H1 (cell line): ENCODE measurements at regions not wholly inside any gene's neighbourhood (a gene's known extent, or its start where the extent isn't known, plus 50 kb on each side); places are given as distances from the start of the nearest gene placed in this dataset.

ENCODE experiments used
- CTCF ChIA-PET: fragments of 300-600 bp; sonication (Branson Sonifier 250); formaldehyde crosslinking; loops from one replicate; lab custom pipeline; 2021; ENCODE audit not compliant: partially characterized antibody; lab: Charles Lee
- POLR2A ChIA-PET: fragments of 300-600 bp; sonication (Branson Sonifier 250); formaldehyde crosslinking; loops from one replicate; lab custom pipeline; 2021; ENCODE audit warnings: inconsistent platforms; ENCODE audit not compliant: partially characterized antibody; lab: Charles Lee
- DNase-seq, 2 experiments: peaks; one replicate each; pipeline versions ENCODE4 v3.0.0 to v3.0.0-alpha.2; 2010 to 2022; ENCODE audit warnings: low spot score in 2 of 2, low read depth in 1 of 2, mixed read lengths in 1 of 2
- FAIRE-seq: peaks from 2 replicates; lab custom pipeline; 2011; peaks lifted over from hg19 to GRCh38; lab: Jason Lieb, UNC
- H2AFZ ChIP-seq: 2 replicates; pipeline ENCODE4 v1.8.1; 2012; ENCODE audit warnings: low read length, inconsistent platforms
- H2AK5ac ChIP-seq: 2 replicates; pipeline ENCODE4 v1.6.1; 2013; ENCODE audit warnings: low read depth, low read length
- H2BK120ac ChIP-seq: replicated peaks from 2 replicates; pipeline ENCODE3; 2013; ENCODE audit warnings: low read depth, low read length, inconsistent platforms
- H2BK12ac ChIP-seq: 2 replicates; pipeline ENCODE4 v1.6.1; 2013; ENCODE audit warnings: low read depth, low read length
- H2BK15ac ChIP-seq: 2 replicates; pipeline ENCODE4 v1.6.1; 2013; ENCODE audit warnings: low read length
- H2BK20ac ChIP-seq: 2 replicates; pipeline ENCODE4 v1.6.1; 2013; ENCODE audit warnings: low read length
- H2BK5ac ChIP-seq: 2 replicates; pipeline ENCODE4 v1.6.1; 2013; ENCODE audit warnings: low read depth, low read length
- H3K14ac ChIP-seq: 2 replicates; pipeline ENCODE4 v1.6.1; 2013; ENCODE audit warnings: inconsistent platforms; ENCODE audit not compliant: insufficient read length
- H3K18ac ChIP-seq: 2 replicates; pipeline ENCODE4 v1.6.1; 2013; ENCODE audit warnings: low read length; ENCODE audit errors: extremely low read depth
- H3K23ac ChIP-seq: 2 replicates; pipeline ENCODE4 v1.6.1; 2013; ENCODE audit warnings: inconsistent platforms; ENCODE audit not compliant: insufficient read length
- H3K23me2 ChIP-seq: 2 replicates; pipeline ENCODE4 v1.6.1; 2013; ENCODE audit warnings: low read depth, low read length
- H3K27ac ChIP-seq: 2 replicates; pipeline ENCODE4 v1.6.1; 2011; ENCODE audit warnings: low read depth, low read length, inconsistent platforms
- H3K27me3 ChIP-seq, 4 experiments: replicated peaks in 1 of 4; 1 replicate in 1 of 4; 2 replicates in 3 of 4; pipeline versions ENCODE4 v1.6.1 to v1.8.1; 2011 to 2013; ENCODE audit warnings: low read length in 3 of 4, mild to moderate bottlenecking in 3 of 4, inconsistent platforms in 2 of 4, mixed read lengths in 2 of 4, moderate library complexity in 1 of 4; ENCODE audit not compliant: control insufficient read depth in 3 of 4, insufficient read depth in 3 of 4; ENCODE audit errors: extremely low read depth in 1 of 4
- H3K36me3 ChIP-seq, 4 experiments: 2 replicates each; pipeline versions ENCODE4 v1.6.1 to v1.8.1; 2011 to 2013; ENCODE audit warnings: mild to moderate bottlenecking in 4 of 4, low read length in 3 of 4, moderate library complexity in 2 of 4, control low read depth in 1 of 4, inconsistent platforms in 1 of 4; ENCODE audit not compliant: insufficient read depth in 4 of 4, control insufficient read depth in 2 of 4
- H3K4ac ChIP-seq: replicated peaks from 2 replicates; pipeline ENCODE3; 2013; ENCODE audit warnings: low read length, low read depth, mixed read lengths, inconsistent platforms; ENCODE audit not compliant: insufficient read length
- H3K4me1 ChIP-seq, 4 experiments: replicated peaks in 1 of 4; 1 replicate in 1 of 4; 2 replicates in 3 of 4; pipeline versions ENCODE4 v1.6.1 to v1.8.1; 2011 to 2013; ENCODE audit warnings: low read length in 3 of 4, inconsistent platforms in 2 of 4, mixed read lengths in 1 of 4; ENCODE audit not compliant: insufficient read depth in 4 of 4, control insufficient read depth in 3 of 4
- H3K4me2 ChIP-seq, 2 experiments: 2 replicates each; pipeline versions ENCODE4 v1.6.1 to v1.8.1; 2011 to 2013; ENCODE audit warnings: low read depth in 2 of 2, low read length in 2 of 2, control low read depth in 1 of 2, inconsistent platforms in 1 of 2, mild to moderate bottlenecking in 1 of 2; ENCODE audit not compliant: insufficient read depth in 1 of 2
- H3K4me3 ChIP-seq, 4 experiments: fragments of 200-600, 300-600 bp in 1 of 4; sonication (generic), shearing (Covaris generic), sonication (Bioruptor Twin) in 1 of 4; 2 replicates each; pipeline versions ENCODE4 v1.5.1 to v1.8.1; 2011 to 2016; ENCODE audit warnings: low read length in 4 of 4, low read depth in 3 of 4, control low read depth in 2 of 4, inconsistent platforms in 2 of 4, mild to moderate bottlenecking in 2 of 4, mixed read lengths in 1 of 4, moderate library complexity in 1 of 4; ENCODE audit not compliant: insufficient read depth in 2 of 4; ENCODE audit errors: extremely low read depth in 1 of 4
- H3K56ac ChIP-seq: replicated peaks from 2 replicates; pipeline ENCODE3; 2013; ENCODE audit warnings: low read depth, mild to moderate bottlenecking, mixed read lengths, low read length, inconsistent platforms; ENCODE audit not compliant: insufficient read length
- H3K79me1 ChIP-seq: 2 replicates; pipeline ENCODE4 v1.6.1; 2013; ENCODE audit warnings: low read depth, low read length, control low read depth
- H3K79me2 ChIP-seq, 2 experiments: 2 replicates each; pipeline versions ENCODE4 v1.6.1 to v1.8.1; 2012 to 2013; ENCODE audit warnings: low read length in 2 of 2, mild to moderate bottlenecking in 2 of 2, inconsistent platforms in 1 of 2; ENCODE audit not compliant: insufficient read depth in 2 of 2, control insufficient read depth in 1 of 2
- H3K9ac ChIP-seq, 4 experiments: replicated peaks in 1 of 4; 1 replicate in 1 of 4; 2 replicates in 3 of 4; pipeline versions ENCODE4 v1.6.1 to v1.8.1; 2011 to 2013; ENCODE audit warnings: low read depth in 3 of 4, low read length in 3 of 4, control low read depth in 2 of 4, mild to moderate bottlenecking in 2 of 4, moderate library complexity in 2 of 4, inconsistent platforms in 1 of 4; ENCODE audit errors: extremely low read depth in 1 of 4
- H3K9me3 ChIP-seq, 2 experiments: 2 replicates each; pipeline versions ENCODE4 v1.6.1 to v1.8.1; 2012 to 2013; ENCODE audit warnings: mild to moderate bottlenecking in 2 of 2, moderate library complexity in 2 of 2, control low read depth in 1 of 2, inconsistent platforms in 1 of 2, low read depth in 1 of 2, low read length in 1 of 2, mixed read lengths in 1 of 2; ENCODE audit not compliant: insufficient read depth in 2 of 2
- H4K20me1 ChIP-seq, 2 experiments: replicated peaks in 1 of 2; 2 replicates each; pipeline versions ENCODE3 to v1.8.1; 2011 to 2013; ENCODE audit warnings: inconsistent platforms in 2 of 2, low read length in 2 of 2, mild to moderate bottlenecking in 1 of 2; ENCODE audit not compliant: insufficient read depth in 2 of 2, control insufficient read depth in 1 of 2
- H4K5ac ChIP-seq: 2 replicates; pipeline ENCODE4 v1.6.1; 2013; ENCODE audit warnings: low read length, low read depth, mixed read lengths, inconsistent platforms; ENCODE audit not compliant: insufficient read length
- H4K8ac ChIP-seq: 2 replicates; pipeline ENCODE4 v1.8.0; 2013; ENCODE audit warnings: mild to moderate bottlenecking, moderate library complexity, low read length, inconsistent platforms; ENCODE audit not compliant: insufficient read depth; ENCODE audit errors: extremely low read depth
- H4K91ac ChIP-seq: replicated peaks from 2 replicates; pipeline ENCODE3; 2013; ENCODE audit warnings: low read length, mixed read lengths, inconsistent platforms; ENCODE audit not compliant: insufficient read length
- CHD1 ChIP-seq: IDR thresholded peaks from 2 replicates; pipeline ENCODE4 v1.6.1; 2012; ENCODE audit warnings: low read depth, low read length, improper control_type of control experiment
- RNF2 ChIP-seq: fragments of 200-900, 300-1000 bp; sonication (generic); IDR thresholded peaks from 2 replicates; pipeline ENCODE4 v1.7.1; 2016; ENCODE audit warnings: borderline replicate concordance, low read depth, mild to moderate bottlenecking, antibody characterized with exemption, low read length; ENCODE audit not compliant: poor library complexity, severe bottlenecking; ENCODE audit errors: missing control alignments
- SP1 ChIP-seq: IDR thresholded peaks from 2 replicates; pipeline ENCODE4 v1.6.1; 2011; ENCODE audit warnings: low read depth, low read length
- YY1 ChIP-seq: IDR thresholded peaks from 2 replicates; pipeline ENCODE4 v1.6.1; 2011; ENCODE audit warnings: low read depth, mild to moderate bottlenecking, low read length
- WGBS, 2 experiments: shearing (Covaris generic) in 1 of 2; methylation state at CpG; one replicate each; pipeline versions ENCODE4 v1.1.6 to v1.1.7; 2013 to 2015; ENCODE audit warnings: low lambda C conversion rate in 2 of 2, mixed read lengths in 2 of 2, inconsistent platforms in 1 of 2, low coverage in 1 of 2, missing lambda C conversion rate in 1 of 2; ENCODE audit not compliant: insufficient replicate concordance in 2 of 2, insufficient coverage in 1 of 2, insufficient read length in 1 of 2; ENCODE audit errors: extremely low coverage in 1 of 2, missing lambda C conversion rate in 1 of 2; 5-methylcytosine and 5-hydroxymethylcytosine counted together

DNA sequence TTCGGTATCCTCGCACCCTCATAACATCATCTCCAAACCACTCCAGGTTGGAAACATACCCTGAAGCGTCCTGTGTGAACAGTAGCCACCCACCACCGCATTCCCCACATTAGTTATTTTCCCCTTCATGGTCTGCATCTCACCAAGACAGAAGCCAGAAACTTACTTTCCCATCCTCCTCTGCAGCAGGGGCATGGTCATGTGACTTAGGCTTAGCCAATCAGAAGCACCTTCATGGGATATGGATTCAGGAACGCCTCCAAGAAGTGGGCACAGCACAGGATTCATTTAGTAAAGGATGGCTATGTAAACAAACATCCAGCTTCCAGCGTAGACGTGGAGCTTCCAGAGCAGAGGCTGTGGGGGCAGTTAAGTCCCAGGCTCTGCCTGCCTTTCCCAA, 130.3 kb downstream of the AXIN2 start:
- Histone ChIP-seq H2BK20ac (no peak overlapping the region), H3K4me1 (no peaks in the 10 kb centered on the region), H2AFZ (no peak overlapping the region), H3K18ac (no peak overlapping the region), H3K4ac (no peak overlapping the region), H4K20me1 (no peaks in the 10 kb centered on the region), H4K91ac (no peak overlapping the region), H3K23ac (no peak overlapping the region), H3K27ac (no peak overlapping the region), H3K4me3 (no peak overlapping the region), H3K79me2 (no peaks in the 10 kb centered on the region), H3K14ac (no peak overlapping the region), H4K5ac (no peak overlapping the region), H3K27me3 (no peaks in the 10 kb centered on the region), H2BK5ac (no peak overlapping the region), H3K79me1 (no peaks in the 10 kb centered on the region), H2BK12ac (no peak overlapping the region), H2AK5ac (no peak overlapping the region), H3K56ac (no peak overlapping the region), H2BK15ac (no peak overlapping the region), H3K9me3 (peaks cover 6% of the 10 kb centered on the region in 2 experiments; a peak in 2 of 4 replicates), H3K36me3 (no peaks in the 10 kb centered on the region), H3K9ac (no peak overlapping the region), H3K4me2 (no peak overlapping the region), H4K8ac (no peak overlapping the region), H3K23me2 (no peaks in the 10 kb centered on the region), H2BK120ac (no peak overlapping the region)
- DNase-seq (no peak), FAIRE-seq (no peak)
- ChIA-PET POLR2A (no interaction called here), CTCF (interaction anchor here (0.7 kb wide), 1 partner anchor 137 kb away, joined by 3 read pairs; no protein-coding TSS in a partner anchor)
- WGBS, 2 experiments, result 90% methylated on average over 7 of the region's 7 CpGs; no CpG with 5 or more reads in 1 of the 2 experiments
- TF ChIP-seq RNF2 (no peak), YY1 (no peak), CHD1 (no peak), SP1 (no peak)
